ENCODE measurements at regions not wholly inside any gene's neighbourhood (a gene's known extent, or its start where the extent isn't known, plus 50 kb on each side); places are given as distances from the start of the nearest gene placed in this dataset.

DNA sequence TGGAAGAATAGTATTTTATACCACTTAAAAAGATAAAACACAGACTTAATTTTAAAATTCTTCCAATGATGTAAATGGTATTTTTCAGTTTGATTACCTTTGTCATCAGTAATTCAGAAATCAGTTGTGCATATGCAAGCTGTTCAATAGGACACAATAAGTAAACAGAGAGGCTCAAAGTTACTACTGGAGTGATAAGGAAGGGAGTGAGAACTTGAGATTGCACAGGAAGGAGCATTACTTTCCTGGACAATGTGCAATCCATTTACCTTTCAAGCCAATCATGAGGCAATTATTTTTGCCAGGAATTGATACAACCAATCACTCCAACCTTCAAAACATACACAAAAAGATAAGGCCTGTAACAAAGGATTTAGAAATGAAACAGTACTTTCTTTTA is 1024.3 kb downstream of the RAPGEF2 start:
- TF ChIP-seq POLR2A (IDR thresholded peaks at IDR 0.05) (no peak), POLR2AphosphoS5 (IDR thresholded peaks at IDR 0.05) (no peak)
- TF ChIP-seq, protein P1, sequence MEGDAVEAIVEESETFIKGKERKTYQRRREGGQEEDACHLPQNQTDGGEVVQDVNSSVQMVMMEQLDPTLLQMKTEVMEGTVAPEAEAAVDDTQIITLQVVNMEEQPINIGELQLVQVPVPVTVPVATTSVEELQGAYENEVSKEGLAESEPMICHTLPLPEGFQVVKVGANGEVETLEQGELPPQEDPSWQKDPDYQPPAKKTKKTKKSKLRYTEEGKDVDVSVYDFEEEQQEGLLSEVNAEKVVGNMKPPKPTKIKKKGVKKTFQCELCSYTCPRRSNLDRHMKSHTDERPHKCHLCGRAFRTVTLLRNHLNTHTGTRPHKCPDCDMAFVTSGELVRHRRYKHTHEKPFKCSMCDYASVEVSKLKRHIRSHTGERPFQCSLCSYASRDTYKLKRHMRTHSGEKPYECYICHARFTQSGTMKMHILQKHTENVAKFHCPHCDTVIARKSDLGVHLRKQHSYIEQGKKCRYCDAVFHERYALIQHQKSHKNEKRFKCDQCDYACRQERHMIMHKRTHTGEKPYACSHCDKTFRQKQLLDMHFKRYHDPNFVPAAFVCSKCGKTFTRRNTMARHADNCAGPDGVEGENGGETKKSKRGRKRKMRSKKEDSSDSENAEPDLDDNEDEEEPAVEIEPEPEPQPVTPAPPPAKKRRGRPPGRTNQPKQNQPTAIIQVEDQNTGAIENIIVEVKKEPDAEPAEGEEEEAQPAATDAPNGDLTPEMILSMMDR (IDR thresholded peaks at IDR 0.05) = no peak

All from upper lobe of left lung (tissue), 4 donors.